Vagina (tissue), 2 donors: ENCODE measurements at regions not wholly inside any gene's neighbourhood (a gene's known extent, or its start where the extent isn't known, plus 50 kb on each side); places are given as distances from the start of the nearest gene placed in this dataset.
"Not testable (repeated sequence)": the region's sequence is repeated elsewhere in the genome, so short reads cannot be mapped to it uniquely, and the experiment has no call there.

Experiments used
- DNase-seq, 2 donors: peaks; one replicate each; pipeline ENCODE4 v3.0.0-alpha.2; 2017; ENCODE audit errors: extremely low spot score in 2 of 2
- H3K27ac ChIP-seq: fragments of 200-600 bp; sonication (generic); one replicate; pipeline ENCODE4 v1.5.1; 2019
- H3K27me3 ChIP-seq: fragments of 200-600 bp; sonication (generic); one replicate; pipeline ENCODE4 v1.5.1; 2019
- H3K36me3 ChIP-seq, 2 donors: fragments of 200-600 bp; sonication (generic); one replicate each; pipeline ENCODE4 v1.5.1; 2017 to 2019
- H3K4me1 ChIP-seq: fragments of 200-600 bp; sonication (generic); one replicate; pipeline ENCODE4 v1.5.1; 2019
- H3K4me3 ChIP-seq, 2 donors: fragments of 200-600 bp; sonication (generic); 1 replicate in 1 of 2; 2 replicates in 1 of 2; pipeline ENCODE4 v1.5.1; 2016 to 2019
- H3K9me3 ChIP-seq: fragments of 200-600 bp; sonication (generic); one replicate; pipeline ENCODE4 v1.5.1; 2019
- POLR2A ChIP-seq, 2 donors: fragments of 450-650 bp; IDR thresholded peaks; one replicate each; pipeline ENCODE4 v1.6.1; 2017; ENCODE audit warnings: antibody characterized with exemption in 2 of 2, mild to moderate bottlenecking in 2 of 2, moderate library complexity in 2 of 2
- POLR2AphosphoS5 ChIP-seq, 2 donors: sonication (generic); formaldehyde crosslinking; IDR thresholded peaks; one replicate each; pipeline ENCODE4 v1.9.0; 2017; ENCODE audit warnings: antibody characterized with exemption in 2 of 2, mild to moderate bottlenecking in 2 of 2, low read depth in 1 of 2; ENCODE audit not compliant: insufficient read depth in 1 of 2
- intact Hi-C: fragments of 100-400 bp; cut with DNase I; formaldehyde crosslinking; loops from one replicate; pipeline ENCODE4 v1.15.1; 2023
- TF ChIP-seq, protein P1 (sequence below), 3 experiments: fragments of 450-650 bp in 2 of 3; fragments of 200-600 bp in 1 of 3; sonication (generic) in 1 of 3; IDR thresholded peaks; one replicate each; pipeline ENCODE4 v1.5.1; 2017 to 2019; ENCODE audit warnings: antibody characterized with exemption in 3 of 3, mild to moderate bottlenecking in 2 of 3, moderate library complexity in 2 of 3

DNA sequence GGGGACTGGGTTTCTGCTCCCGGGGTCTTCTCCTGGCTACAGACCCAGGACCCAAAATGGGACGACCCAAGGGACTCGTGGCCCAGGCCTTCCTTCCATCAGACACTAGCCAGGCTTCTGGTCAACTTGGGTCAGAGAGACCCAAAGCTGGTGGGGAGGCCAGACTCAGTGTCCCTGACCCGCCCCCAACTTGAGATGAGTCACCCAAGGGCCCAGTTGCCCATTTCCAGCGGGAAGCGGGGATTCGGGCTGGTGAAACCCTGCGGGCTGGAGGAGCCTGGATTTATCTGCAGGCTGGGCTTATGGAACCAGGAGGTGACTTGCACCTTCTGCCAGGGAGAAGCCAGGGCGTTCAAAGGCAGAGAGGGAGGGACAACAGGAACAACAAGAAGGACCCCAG lies 81.5 kb downstream of the RFLNA start:
- intact Hi-C loops: no loop called here
- no peak overlapping the region for H3K4me3 ChIP-seq
- H3K9me3 ChIP-seq: no peaks in the 10 kb centered on the region
- no peak for DNase-seq
- peaks cover 50% of the 10 kb centered on the region for H3K4me1 ChIP-seq
- no peak overlapping the region for H3K27ac ChIP-seq
- H3K36me3 ChIP-seq: peaks cover 0 to 22% of the 10 kb centered on the region in 2 donors
- TF ChIP-seq POLR2AphosphoS5 (IDR thresholded peaks at IDR 0.05; ENCODE audit: insufficient read depth in 1 of 2, low read depth in 1 of 2): no peak
- H3K27me3 ChIP-seq: no peaks in the 10 kb centered on the region

DNA sequence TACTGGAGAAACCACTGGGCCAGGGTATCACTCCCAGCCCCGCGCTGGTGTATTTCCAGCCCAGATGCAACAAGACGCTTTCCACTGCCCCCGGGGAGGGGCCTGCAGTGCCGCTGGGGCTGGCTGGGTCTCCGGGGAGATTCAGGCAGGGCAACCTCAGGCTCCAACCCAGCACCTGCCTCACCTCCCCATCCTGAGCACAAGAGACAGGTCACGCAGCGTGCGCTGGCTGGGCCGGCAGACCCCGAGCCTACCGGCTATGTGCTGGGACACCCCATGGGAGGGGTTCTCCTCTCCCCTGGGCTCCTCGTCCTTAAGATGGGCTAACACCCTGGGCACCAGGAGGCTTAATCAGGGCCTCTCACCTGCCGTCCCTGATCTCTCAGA lies 80.9 kb downstream of the RFLNA start:
- no peak for DNase-seq
- Histone ChIP-seq H3K9me3 (no peaks in the 10 kb centered on the region), H3K4me1 (peaks cover 50% of the 10 kb centered on the region), H3K36me3 (peaks cover 0 to 22% of the 10 kb centered on the region in 2 donors), H3K27ac (no peak overlapping the region), H3K4me3 (no peak overlapping the region), H3K27me3 (no peaks in the 10 kb centered on the region)
- TF ChIP-seq, protein P1, sequence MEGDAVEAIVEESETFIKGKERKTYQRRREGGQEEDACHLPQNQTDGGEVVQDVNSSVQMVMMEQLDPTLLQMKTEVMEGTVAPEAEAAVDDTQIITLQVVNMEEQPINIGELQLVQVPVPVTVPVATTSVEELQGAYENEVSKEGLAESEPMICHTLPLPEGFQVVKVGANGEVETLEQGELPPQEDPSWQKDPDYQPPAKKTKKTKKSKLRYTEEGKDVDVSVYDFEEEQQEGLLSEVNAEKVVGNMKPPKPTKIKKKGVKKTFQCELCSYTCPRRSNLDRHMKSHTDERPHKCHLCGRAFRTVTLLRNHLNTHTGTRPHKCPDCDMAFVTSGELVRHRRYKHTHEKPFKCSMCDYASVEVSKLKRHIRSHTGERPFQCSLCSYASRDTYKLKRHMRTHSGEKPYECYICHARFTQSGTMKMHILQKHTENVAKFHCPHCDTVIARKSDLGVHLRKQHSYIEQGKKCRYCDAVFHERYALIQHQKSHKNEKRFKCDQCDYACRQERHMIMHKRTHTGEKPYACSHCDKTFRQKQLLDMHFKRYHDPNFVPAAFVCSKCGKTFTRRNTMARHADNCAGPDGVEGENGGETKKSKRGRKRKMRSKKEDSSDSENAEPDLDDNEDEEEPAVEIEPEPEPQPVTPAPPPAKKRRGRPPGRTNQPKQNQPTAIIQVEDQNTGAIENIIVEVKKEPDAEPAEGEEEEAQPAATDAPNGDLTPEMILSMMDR (IDR thresholded peaks at IDR 0.05): no peak
- TF ChIP-seq POLR2AphosphoS5 (IDR thresholded peaks at IDR 0.05; ENCODE audit: insufficient read depth in 1 of 2, low read depth in 1 of 2): no peak
- intact Hi-C loops: no loop called here

DNA sequence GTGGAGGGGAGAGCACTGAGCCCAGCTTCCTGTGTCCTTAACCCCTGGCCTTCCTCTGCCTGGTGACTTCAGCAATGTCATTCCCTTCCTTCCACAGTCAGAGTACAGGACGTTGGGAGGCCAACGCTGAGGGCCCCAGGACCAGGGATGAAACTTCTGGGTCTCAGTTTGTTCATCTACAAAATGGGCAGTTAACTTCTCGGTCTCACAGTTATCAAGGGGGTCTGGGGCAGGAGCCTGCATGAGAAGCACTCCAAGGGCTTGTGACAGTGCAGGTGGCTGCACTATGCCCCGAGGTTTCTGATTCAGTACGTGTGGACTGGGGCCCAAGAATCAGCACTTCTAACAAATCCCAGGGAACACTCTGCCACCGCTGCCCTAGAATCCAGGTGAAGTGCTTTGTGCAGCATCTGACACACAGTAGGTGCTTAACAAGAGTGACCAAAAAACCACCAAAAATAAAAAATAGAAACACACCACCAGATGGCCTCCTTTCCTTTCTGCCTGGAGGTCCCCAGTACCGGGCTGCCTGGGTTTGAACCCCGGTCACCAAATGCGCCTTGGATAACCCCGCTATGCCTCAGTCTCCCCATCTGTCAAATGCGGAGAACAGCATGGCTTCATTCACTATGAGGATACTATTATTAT lies 80.4 kb downstream of the RFLNA start:
- peaks cover 50% of the 10 kb centered on the region for H3K4me1 ChIP-seq
- TF ChIP-seq POLR2A (IDR thresholded peaks at IDR 0.05): no peak
- TF ChIP-seq, protein P1 (IDR thresholded peaks at IDR 0.05): no peak
- no peak for TF ChIP-seq POLR2AphosphoS5 (IDR thresholded peaks at IDR 0.05; ENCODE audit: insufficient read depth in 1 of 2, low read depth in 1 of 2)
- peaks cover 0 to 22% of the 10 kb centered on the region in 2 donors for H3K36me3 ChIP-seq
- H3K27me3 ChIP-seq: no peaks in the 10 kb centered on the region
- H3K27ac ChIP-seq: no peak overlapping the region
- H3K4me3 ChIP-seq: no peak overlapping the region
- intact Hi-C loops: no loop called here
- no peaks in the 10 kb centered on the region for H3K9me3 ChIP-seq
- DNase-seq: no peak

DNA sequence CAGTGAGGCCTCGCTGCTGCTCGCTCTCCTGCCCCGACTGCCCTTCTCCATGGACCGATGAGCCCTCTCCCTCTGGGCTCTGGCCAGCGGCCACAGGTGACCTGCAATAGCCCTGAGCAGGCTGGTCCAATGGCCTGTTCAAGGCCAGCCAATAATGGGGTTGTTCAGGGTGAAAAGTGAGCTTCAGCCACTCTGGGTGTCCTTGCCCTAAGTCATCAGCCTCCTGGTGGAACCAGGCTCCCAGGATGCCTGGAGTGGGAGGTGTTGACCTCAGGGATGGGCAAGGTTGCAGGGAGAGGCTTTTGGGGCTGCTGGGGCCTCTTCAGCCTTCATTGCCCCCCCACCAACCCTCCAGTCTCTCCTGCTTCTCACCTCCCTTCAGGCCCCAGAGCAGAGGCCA lies 79.7 kb downstream of the RFLNA start:
- Histone ChIP-seq H3K9me3 (no peaks in the 10 kb centered on the region), H3K4me3 (no peak overlapping the region), H3K27ac (no peak overlapping the region), H3K4me1 (peaks cover 50% of the 10 kb centered on the region), H3K36me3 (peaks cover 0 to 22% of the 10 kb centered on the region in 2 donors), H3K27me3 (no peaks in the 10 kb centered on the region)
- DNase-seq: no peak
- intact Hi-C loops: no loop called here
- TF ChIP-seq POLR2AphosphoS5 (IDR thresholded peaks at IDR 0.05; ENCODE audit: insufficient read depth in 1 of 2, low read depth in 1 of 2) (no peak), POLR2A (IDR thresholded peaks at IDR 0.05) (no peak)
- TF ChIP-seq, protein P1 (IDR thresholded peaks at IDR 0.05): no peak

DNA sequence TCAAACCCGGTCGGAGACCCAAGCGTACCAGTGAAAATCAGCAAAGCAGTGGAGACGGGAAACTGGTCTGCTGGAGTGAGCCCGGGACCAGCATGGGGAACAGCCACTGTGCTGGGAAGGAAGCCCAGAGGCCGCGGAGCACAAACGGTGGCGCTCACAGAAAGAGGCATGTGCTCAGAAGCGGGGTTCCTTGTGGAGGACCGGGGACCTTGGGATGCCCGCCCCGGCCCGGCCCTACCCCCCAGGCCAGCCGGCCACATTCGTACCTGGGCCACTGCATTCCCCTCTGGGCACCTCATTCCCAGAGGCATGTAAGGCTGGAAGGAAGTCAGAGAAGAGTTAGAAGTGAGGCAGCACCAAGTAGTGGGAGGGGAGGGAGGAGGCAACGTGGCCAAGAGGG lies 79.3 kb downstream of the RFLNA start:
- no peak for DNase-seq
- Histone ChIP-seq H3K9me3 (no peaks in the 10 kb centered on the region), H3K36me3 (peaks cover 0 to 22% of the 10 kb centered on the region in 2 donors), H3K4me1 (peaks cover 50% of the 10 kb centered on the region), H3K27ac (no peak overlapping the region), H3K4me3 (no peak overlapping the region), H3K27me3 (no peaks in the 10 kb centered on the region)
- TF ChIP-seq POLR2A (IDR thresholded peaks at IDR 0.05): no peak
- TF ChIP-seq POLR2AphosphoS5 (IDR thresholded peaks at IDR 0.05; ENCODE audit: insufficient read depth in 1 of 2, low read depth in 1 of 2): no peak
- TF ChIP-seq, protein P1 (IDR thresholded peaks at IDR 0.05): no peak
- intact Hi-C loops: no loop called here

DNA sequence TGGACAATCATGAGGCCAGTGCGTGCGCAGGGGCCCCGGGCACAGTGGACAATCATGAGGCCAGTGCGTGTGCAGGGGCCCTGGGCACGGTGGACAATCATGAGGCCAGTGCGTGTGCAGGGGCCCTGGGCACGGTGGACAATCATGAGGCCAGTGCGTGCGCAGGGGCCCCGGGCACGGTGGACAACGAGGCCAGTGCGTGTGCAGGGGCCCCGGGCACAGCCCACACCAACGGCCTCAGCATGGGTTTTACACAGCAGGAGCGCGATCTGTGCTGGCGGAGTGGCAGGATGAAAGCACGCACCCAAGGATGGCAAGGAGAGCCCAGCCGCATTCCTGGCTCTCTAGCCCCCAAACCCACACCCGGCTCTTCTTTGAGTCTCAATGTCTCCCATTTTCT lies 78.8 kb downstream of the RFLNA start:
- H3K4me3 ChIP-seq, H3K9me3 ChIP-seq, H3K27me3 ChIP-seq, DNase-seq, intact Hi-C loops, H3K27ac ChIP-seq: not testable (repeated sequence)
- H3K4me1 ChIP-seq: peaks cover 50% of the 10 kb centered on the region
- H3K36me3 ChIP-seq: peaks cover 0 to 22% of the 10 kb centered on the region in 2 donors
